K562 (cell line): ENCODE measurements at regions not wholly inside any gene's neighbourhood (a gene's known extent, or its start where the extent isn't known, plus 50 kb on each side); places are given as distances from the start of the nearest gene placed in this dataset.

Experiments
- ATAC-seq: fragments of 200-7000 bp; cut with Tn5 transposase; 3 replicates; pipeline ENCODE4 v1.9.1; 2020; ENCODE audit warnings: moderate library complexity
- BruUV-seq: library from RNA; stranded (reverse); fragments of 400-500 nt; replicated peaks from 2 replicates; lab custom pipeline; 2021; lab: Mats Ljungman, UMichigan
- CTCF ChIA-PET: fragments of 300-600 bp; formaldehyde crosslinking; extraction: SDS; loops from one replicate; lab custom pipeline; 2021; ENCODE audit warnings: low intra/inter-chr PET ratio; lab: Yijun Ruan, JAX
- POLR2A ChIA-PET: fragments of 300-600, 350-650 bp; sonication (Branson Sonifier 250); formaldehyde crosslinking; extraction: SDS; loops from one replicate; lab custom pipeline; 2021; ENCODE audit warnings: antibody characterized with exemption, inconsistent platforms; lab: Yijun Ruan, JAX
- DNase-seq, 4 experiments: peaks; one replicate each; pipeline versions ENCODE4 v3.0.0 to v3.0.0-alpha.2; 2011 to 2018; ENCODE audit warnings: low spot score in 3 of 4, mixed read lengths in 3 of 4; ENCODE audit errors: extremely low read depth in 1 of 4
- FAIRE-seq: peaks from 2 replicates; lab custom pipeline; 2011; peaks lifted over from hg19 to GRCh38; lab: Jason Lieb, UNC
- H2AFZ ChIP-seq: 2 replicates; pipeline ENCODE4 v1.6.0; 2011; ENCODE audit warnings: low read depth, low read length, control low read depth, inconsistent platforms
- H3K27ac ChIP-seq: fragments of 200-600 bp; 3 replicates; pipeline ENCODE4 v1.8.0; 2011; ENCODE audit warnings: low read depth, mild to moderate bottlenecking, control low read depth, inconsistent platforms, low read length, moderate library complexity, mixed read lengths; ENCODE audit errors: extremely low read depth
- H3K27me3 ChIP-seq, 2 experiments: fragments of 300-600 bp in 1 of 2; 2 replicates in 1 of 2; 3 replicates in 1 of 2; pipeline versions ENCODE4 v1.6.0 to v1.8.0; 2011; ENCODE audit warnings: inconsistent platforms in 2 of 2, low read length in 2 of 2, mild to moderate bottlenecking in 1 of 2, mixed read lengths in 1 of 2, moderate library complexity in 1 of 2; ENCODE audit not compliant: control insufficient read depth in 2 of 2, insufficient read depth in 2 of 2
- H3K36me3 ChIP-seq: fragments of 300-600 bp; 3 replicates; pipeline ENCODE4 v1.8.0; 2011; ENCODE audit warnings: mild to moderate bottlenecking, low read length, inconsistent platforms; ENCODE audit not compliant: control insufficient read depth, insufficient read depth
- H3K4me1 ChIP-seq, 2 experiments: fragments of 200-600 bp in 1 of 2; replicated peaks in 1 of 2; 2 replicates in 1 of 2; 3 replicates in 1 of 2; pipeline versions ENCODE4 v1.5.1 to v1.8.0; 2011; ENCODE audit warnings: inconsistent platforms in 2 of 2, low read length in 2 of 2, mild to moderate bottlenecking in 1 of 2, mixed read lengths in 1 of 2, moderate library complexity in 1 of 2; ENCODE audit not compliant: control insufficient read depth in 2 of 2, insufficient read depth in 2 of 2
- H3K4me2 ChIP-seq: 2 replicates; pipeline ENCODE4 v1.6.1; 2011; ENCODE audit warnings: low read length, control low read depth, inconsistent platforms, mixed read lengths; ENCODE audit not compliant: insufficient read depth
- H3K4me3 ChIP-seq: fragments of 200-600 bp; sonication (generic), shearing (Covaris generic); 2 replicates; pipeline ENCODE4 v1.5.1; 2016; ENCODE audit warnings: control low read depth, inconsistent platforms
- H3K79me2 ChIP-seq: fragments of 200-600 bp; 3 replicates; pipeline ENCODE4 v1.8.0; 2011; ENCODE audit warnings: low read length, inconsistent platforms; ENCODE audit not compliant: control insufficient read depth, insufficient read depth
- H3K9ac ChIP-seq, 2 experiments: 2 replicates each; pipeline versions ENCODE4 v1.6.0 to v1.6.1; 2011; ENCODE audit warnings: low read depth in 2 of 2, low read length in 2 of 2, control low read depth in 1 of 2, inconsistent platforms in 1 of 2, mild to moderate bottlenecking in 1 of 2, mixed read lengths in 1 of 2; ENCODE audit not compliant: insufficient read depth in 1 of 2
- H3K9me1 ChIP-seq: one replicate; pipeline ENCODE4 v1.6.0; 2011; ENCODE audit warnings: inconsistent platforms, mild to moderate bottlenecking, low read length, moderate library complexity; ENCODE audit not compliant: control insufficient read depth, insufficient read depth
- H3K9me3 ChIP-seq: replicated peaks from 2 replicates; pipeline ENCODE4 v1.5.1; 2011; ENCODE audit warnings: low read depth, low read length, inconsistent platforms; ENCODE audit not compliant: control insufficient read depth, insufficient read depth
- H4K20me1 ChIP-seq: replicated peaks from 2 replicates; pipeline ENCODE4 v1.6.1; 2011; ENCODE audit warnings: low read length, inconsistent platforms, mixed read lengths; ENCODE audit not compliant: control insufficient read depth, insufficient read depth
- CHD7 ChIP-seq: fragments of 200-600 bp; sonication (generic); IDR thresholded peaks from one replicate; pipeline ENCODE4 v1.6.1; 2012; ENCODE audit warnings: mild to moderate bottlenecking, low read depth, low read length, inconsistent platforms
- HDAC8 ChIP-seq: fragments of 450-650 bp; IDR thresholded peaks from 2 replicates; pipeline ENCODE4 v1.6.1; 2016; ENCODE audit warnings: mild to moderate bottlenecking, missing genetic modification characterization, moderate library complexity, missing compliant biosample characterization
- RFX1 ChIP-seq: fragments of 450-650 bp; IDR thresholded peaks from 2 replicates; pipeline ENCODE4 v1.6.1; 2016; ENCODE audit warnings: mild to moderate bottlenecking, moderate library complexity
- SIX5 ChIP-seq, 2 experiments: IDR thresholded peaks; 2 replicates each; pipeline ENCODE4 v1.6.1; 2011; ENCODE audit warnings: low read length in 2 of 2, borderline replicate concordance in 1 of 2, low read depth in 1 of 2, mild to moderate bottlenecking in 1 of 2, moderate library complexity in 1 of 2; ENCODE audit not compliant: insufficient read depth in 1 of 2
- TCF3 ChIP-seq: sonication (generic); formaldehyde crosslinking; IDR thresholded peaks from 2 replicates; pipeline ENCODE4 v1.4.0; 2020; ENCODE audit warnings: mild to moderate bottlenecking, missing genetic modification reagents
- WHSC1 ChIP-seq: IDR thresholded peaks from one replicate; pipeline ENCODE4 v1.6.1; 2012; ENCODE audit warnings: low read length, control low read depth, inconsistent platforms
- YY1 ChIP-seq, 3 experiments: IDR thresholded peaks; 2 replicates each; pipeline ENCODE4 v1.6.1; 2011; ENCODE audit warnings: low read length in 2 of 3, mild to moderate bottlenecking in 2 of 3, moderate library complexity in 2 of 3, borderline replicate concordance in 1 of 3, control low read depth in 1 of 3, low read depth in 1 of 3; ENCODE audit not compliant: insufficient read depth in 3 of 3, insufficient replicate concordance in 2 of 3, control insufficient read depth in 1 of 3, insufficient read length in 1 of 3; ENCODE audit errors: extremely low read depth in 1 of 3
- ZBTB26 ChIP-seq: fragments of 450-650 bp; formaldehyde crosslinking; IDR thresholded peaks from 2 replicates; pipeline ENCODE4 v1.4.0; 2022; ENCODE audit warnings: missing genetic modification characterization
- ZC3H4 ChIP-seq: sonication (generic); formaldehyde crosslinking; IDR thresholded peaks from 2 replicates; pipeline ENCODE4 v1.9.0; 2021; ENCODE audit warnings: missing genetic modification reagents, borderline replicate concordance
- whole genome bisulfite sequencing: fragments of 100-300 bp; shearing (Covaris generic); methylation state at CpG from one replicate; pipeline ENCODE4 v1.1.6; 2016; ENCODE audit warnings: low coverage, mixed read lengths; ENCODE audit not compliant: insufficient coverage; ENCODE audit errors: missing lambda C conversion rate; 5-methylcytosine and 5-hydroxymethylcytosine counted together
- in situ Hi-C: fragments of 300-500 bp; cut with MboI; formaldehyde crosslinking; loops from 4 replicates; pipeline ENCODE4 v1.15.0; 2018; ENCODE audit warnings: inconsistent platforms, mixed read lengths
- intact Hi-C: fragments of 100-400 bp; cut with micrococcal nuclease; formaldehyde crosslinking; loops from 2 replicates; pipeline ENCODE4 v1.14.2; 2022

GRCh38 chr11:90414221-90414620 is 191.4 kb upstream of the CHORDC1 start:
- TF ChIP-seq WHSC1 = no peak
- no peak for TF ChIP-seq ZBTB26 (CRISPR knock-in tag)
- TF ChIP-seq RFX1 = no peak
- TF ChIP-seq TCF3 = no peak
- TF ChIP-seq HDAC8 (tag) = no peak
- no peak for TF ChIP-seq ZC3H4 (CRISPR knock-in tag)
- no peak for TF ChIP-seq YY1 (IDR thresholded peaks at IDR 0.05; ENCODE audit: borderline replicate concordance in 1 of 3, control insufficient read depth in 1 of 3, extremely low read depth in 1 of 3, insufficient read depth in 3 of 3, insufficient read length in 1 of 3, insufficient replicate concordance in 2 of 3, low read depth in 1 of 3, low read length in 2 of 3)
- no peak for TF ChIP-seq CHD7
- no peak for TF ChIP-seq SIX5 (IDR thresholded peaks at IDR 0.05; ENCODE audit: borderline replicate concordance in 1 of 2, insufficient read depth in 1 of 2, low read depth in 1 of 2, low read length in 2 of 2)
- Histone ChIP-seq H3K9me3 (no peaks in the 10 kb centered on the region; the same call in 1 of the 2 replicates), H3K79me2 (no peaks in the 10 kb centered on the region), H3K4me1 (no peaks in the 10 kb centered on the region), H4K20me1 (no peaks in the 10 kb centered on the region), H2AFZ (no peak overlapping the region), H3K27me3 (no peaks in the 10 kb centered on the region), H3K4me3 (no peak overlapping the region), H3K4me2 (no peak overlapping the region), H3K9ac (no peak overlapping the region), H3K27ac (no peak overlapping the region), H3K9me1 (no peaks in the 10 kb centered on the region), H3K36me3 (no peaks in the 10 kb centered on the region)
- 0% methylated on average over 2 of the region's 2 CpGs for WGBS
- in situ Hi-C loops = no loop called here
- DNase-seq (no peak), FAIRE-seq (no peak), ATAC-seq (no peak)
- ChIA-PET CTCF (no interaction called here), POLR2A (no interaction called here)
- intact Hi-C loops = no loop called here
- no TSS peak for BruUV-seq
